ENCODE measurements at regions not wholly inside any gene's neighbourhood (a gene's known extent, or its start where the extent isn't known, plus 50 kb on each side); places are given as distances from the start of the nearest gene placed in this dataset.
"Not testable (repeated sequence)": the region's sequence is repeated elsewhere in the genome, so short reads cannot be mapped to it uniquely, and the experiment has no call there.

- H3K4me3 ChIP-seq (ENCODE audit: control insufficient read depth, low read depth, low read length), result no peak overlapping the region
- DNase-seq (ENCODE audit: low read depth), result no peak
- TF ChIP-seq CTCF (conservative IDR thresholded peaks at IDR 0.05; ENCODE audit: control insufficient read depth, insufficient read depth, low read depth, low read length), result peak; percentile 23
Measured at GRCh38 chr2:58594175-58594574, 353.1 kb upstream of the FANCL start.

DNA sequence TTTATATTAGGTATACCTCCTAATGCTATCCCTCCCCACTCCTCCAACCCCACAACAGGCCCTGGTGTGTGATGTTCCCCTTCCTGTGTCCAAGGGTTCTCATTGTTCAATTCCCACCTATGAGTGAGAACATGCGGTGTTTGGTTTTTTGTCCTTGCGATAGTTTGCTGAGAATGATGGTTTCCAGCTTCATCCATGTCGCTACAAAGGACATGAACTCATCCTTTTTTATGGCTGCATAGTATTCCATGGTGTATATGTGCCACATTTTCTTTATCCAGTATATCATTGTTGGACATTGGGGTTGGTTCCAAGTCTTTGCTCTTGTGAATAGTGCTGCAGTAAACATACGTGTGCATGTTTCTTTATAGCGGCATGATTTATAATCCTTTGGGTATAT lies 345.1 kb upstream of the FANCL start:
- not testable (repeated sequence) for H3K4me3 ChIP-seq (ENCODE audit: control insufficient read depth, low read depth, low read length); DNase-seq (ENCODE audit: low read depth)

DNA sequence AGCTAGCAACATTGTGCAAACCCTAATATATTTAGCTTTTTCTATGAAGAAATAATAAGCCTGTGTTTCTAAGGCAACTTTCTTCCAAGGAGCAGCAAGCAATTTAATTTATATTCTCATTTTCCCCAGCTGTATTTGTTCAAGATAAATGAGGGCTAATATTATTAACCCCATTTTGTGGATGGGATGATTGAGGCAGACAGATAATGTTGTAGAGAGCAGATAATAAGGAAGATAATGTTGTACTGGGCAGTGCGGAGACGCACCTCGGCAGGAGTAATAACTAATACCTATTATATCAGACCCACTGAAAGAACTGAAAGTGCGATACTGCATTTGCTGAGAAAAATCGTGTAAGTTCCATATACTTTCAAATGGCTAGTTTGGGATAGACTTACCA lies 344.1 kb upstream of the FANCL start:
- DNase-seq (ENCODE audit: low read depth), result no peak
- TF ChIP-seq CTCF (conservative IDR thresholded peaks at IDR 0.05; ENCODE audit: control insufficient read depth, insufficient read depth, low read depth, low read length), result no peak
- H3K4me3 ChIP-seq (ENCODE audit: control insufficient read depth, low read depth, low read length), result no peak overlapping the region

GRCh38 chr2:58584606-58585118 lies 343.5 kb upstream of the FANCL start:
- H3K4me3 ChIP-seq (ENCODE audit: control insufficient read depth, low read depth, low read length), result no peak overlapping the region
- DNase-seq (ENCODE audit: low read depth), result no peak
- TF ChIP-seq CTCF (conservative IDR thresholded peaks at IDR 0.05; ENCODE audit: control insufficient read depth, insufficient read depth, low read depth, low read length), result no peak

DNA sequence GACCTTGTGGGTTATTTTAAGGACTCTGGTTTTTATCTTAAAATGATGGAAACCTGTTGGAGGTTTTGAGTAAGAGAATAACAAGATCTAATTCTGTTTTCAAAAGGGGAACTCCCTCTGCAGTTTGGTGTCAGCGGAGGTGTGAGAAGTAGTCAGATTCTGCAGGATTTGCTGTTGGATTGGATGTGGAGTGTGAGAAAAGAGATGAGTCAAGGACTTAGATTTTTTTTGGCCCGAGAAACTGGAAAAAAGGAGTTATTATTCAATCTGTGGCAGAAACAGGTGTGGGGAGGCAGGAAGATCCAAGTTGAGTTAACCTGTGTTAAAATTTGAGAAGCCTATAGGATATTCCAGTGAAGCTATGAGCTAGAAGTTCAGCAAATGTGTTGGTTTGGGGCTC lies 337.2 kb upstream of the FANCL start:
- DNase-seq (ENCODE audit: low read depth), result no peak
- H3K4me3 ChIP-seq (ENCODE audit: control insufficient read depth, low read depth, low read length), result no peak overlapping the region
- no peak for TF ChIP-seq CTCF (conservative IDR thresholded peaks at IDR 0.05; ENCODE audit: control insufficient read depth, insufficient read depth, low read depth, low read length)

GRCh38 chr2:58574873-58575272 lies 333.7 kb upstream of the FANCL start:
- no peak overlapping the region for H3K4me3 ChIP-seq (ENCODE audit: control insufficient read depth, low read depth, low read length)
- peak; percentile 15 for DNase-seq (ENCODE audit: low read depth)
- no peak for TF ChIP-seq CTCF (conservative IDR thresholded peaks at IDR 0.05; ENCODE audit: control insufficient read depth, insufficient read depth, low read depth, low read length)

DNA sequence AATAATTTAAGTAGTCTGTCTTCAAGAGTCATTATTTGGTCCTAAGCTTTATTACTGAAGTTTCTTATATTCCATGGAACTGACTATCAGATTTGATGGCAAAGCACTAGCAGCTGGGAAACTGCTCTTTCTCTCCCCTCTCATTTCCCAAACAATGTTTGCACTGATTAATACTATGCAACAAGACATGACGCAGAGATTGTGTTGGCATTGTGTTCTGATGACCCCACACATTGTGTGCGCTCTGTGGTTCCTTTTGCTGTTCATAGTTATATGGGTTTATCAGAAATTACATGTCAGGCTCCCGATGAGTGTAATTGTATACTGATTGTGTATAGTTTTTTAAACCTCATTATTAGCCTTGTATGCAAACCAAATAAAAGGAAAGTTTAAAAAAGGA lies 331.6 kb upstream of the FANCL start:
- H3K4me3 ChIP-seq (ENCODE audit: control insufficient read depth, low read depth, low read length), result no peak overlapping the region
- DNase-seq (ENCODE audit: low read depth), result no peak

More for the DNA sequence above, 331.6 kb upstream of the FANCL start:
- no peak for TF ChIP-seq CTCF (conservative IDR thresholded peaks at IDR 0.05; ENCODE audit: control insufficient read depth, insufficient read depth, low read depth, low read length)
